A549 (cell line): ENCODE measurements at regions not wholly inside any gene's neighbourhood (a gene's known extent, or its start where the extent isn't known, plus 50 kb on each side); places are given as distances from the start of the nearest gene placed in this dataset.

Experiments
- ATAC-seq, 2 experiments: fragments of 200-7000 bp in 1 of 2; fragments of >200 bp in 1 of 2; cut with Nextera tagmentation in 1 of 2; cut with Tn5 transposase in 1 of 2; 3 replicates each; pipeline versions ENCODE4 v1.8.0 to v1.9.1; 2018 to 2020; ENCODE audit warnings: mild to moderate bottlenecking in 1 of 2, moderate library complexity in 1 of 2
- CTCF ChIA-PET: fragments of 300-600 bp; sonication (Branson Sonifier 250); formaldehyde crosslinking; extraction: SDS; loops from one replicate; lab custom pipeline; 2021; ENCODE audit warnings: antibody characterized with exemption, inconsistent platforms; lab: Yijun Ruan, JAX
- POLR2A ChIA-PET: fragments of 350-600 bp; formaldehyde crosslinking; extraction: SDS; loops from one replicate; lab custom pipeline; 2021; ENCODE audit warnings: antibody characterized with exemption, inconsistent platforms; lab: Yijun Ruan, JAX
- DNase-seq, 2 experiments: peaks; one replicate each; pipeline versions ENCODE4 v3.0.0 to v3.0.0-alpha.2; 2011 to 2016; ENCODE audit warnings: low read depth in 1 of 2, low spot score in 1 of 2
- FAIRE-seq: peaks from 2 replicates; lab custom pipeline; 2011; peaks lifted over from hg19 to GRCh38; lab: Jason Lieb, UNC
- H3K27ac ChIP-seq, 2 experiments: fragments of >200 bp; sonication (Bioruptor Twin); formaldehyde crosslinking; 3 replicates each; pipeline ENCODE4 v1.5.1; 2016 to 2017
- H3K4me1 ChIP-seq: fragments of >200 bp; sonication (Bioruptor Twin); formaldehyde crosslinking; 3 replicates; pipeline ENCODE4 v1.6.1; 2016
- H3K4me2 ChIP-seq: fragments of >200 bp; sonication (Bioruptor Twin); formaldehyde crosslinking; 3 replicates; pipeline ENCODE4 v1.6.1; 2016
- H3K4me3 ChIP-seq: fragments of >200 bp; sonication (Bioruptor Twin); formaldehyde crosslinking; 3 replicates; pipeline ENCODE4 v1.5.1; 2016
- H3K9me3 ChIP-seq: fragments of >200 bp; sonication (Bioruptor Twin); formaldehyde crosslinking; 3 replicates; pipeline ENCODE4 v1.6.1; 2016
- ATOH8 ChIP-seq: fragments of 250-450 bp; sonication (Bioruptor Pico); IDR thresholded peaks from 2 replicates; pipeline ENCODE4 v1.5.0; 2020; ENCODE audit warnings: low read depth, mild to moderate bottlenecking, moderate library complexity
- BCL3 ChIP-seq: fragments of >200 bp; sonication (Bioruptor Twin); formaldehyde crosslinking; IDR thresholded peaks from 3 replicates; pipeline ENCODE4 v1.6.1; 2016
- BHLHE40 ChIP-seq: IDR thresholded peaks from 2 replicates; pipeline ENCODE4 v1.6.1; 2012; ENCODE audit warnings: low read depth, low read length, inconsistent platforms
- CBX8 ChIP-seq: fragments of 200-600 bp; sonication (generic); IDR thresholded peaks from 2 replicates; pipeline ENCODE4 v1.6.1; 2016
- CEBPB ChIP-seq, 2 experiments: fragments of >200 bp in 1 of 2; sonication (Bioruptor Twin) in 1 of 2; formaldehyde crosslinking in 1 of 2; IDR thresholded peaks; 2 replicates each; pipeline ENCODE4 v1.6.1; 2012 to 2016
- EP300 ChIP-seq, 2 experiments: fragments of >200 bp; sonication (Bioruptor Twin); formaldehyde crosslinking; IDR thresholded peaks; 2 replicates in 1 of 2; 3 replicates in 1 of 2; pipeline ENCODE4 v1.6.1; 2016 to 2017
- FOSB ChIP-seq: fragments of 250-450 bp; sonication (Bioruptor Pico); IDR thresholded peaks from 2 replicates; pipeline ENCODE4 v1.5.0; 2020; ENCODE audit warnings: mild to moderate bottlenecking, moderate library complexity
- FOXS1 ChIP-seq: fragments of 250-450 bp; sonication (Bioruptor Pico); IDR thresholded peaks from 2 replicates; pipeline ENCODE4 v1.5.0; 2020; ENCODE audit warnings: mild to moderate bottlenecking, moderate library complexity
- HDAC2 ChIP-seq: fragments of 200-600 bp; sonication (generic); IDR thresholded peaks from 2 replicates; pipeline ENCODE4 v1.6.1; 2016
- HMGXB4 ChIP-seq: fragments of 250-450 bp; sonication (Bioruptor Pico); IDR thresholded peaks from 2 replicates; pipeline ENCODE4 v1.5.0; 2021; ENCODE audit warnings: mild to moderate bottlenecking, moderate library complexity, borderline replicate concordance
- HOXA7 ChIP-seq: fragments of 250-450 bp; sonication (Bioruptor Pico); IDR thresholded peaks from 2 replicates; pipeline ENCODE4 v1.5.0; 2020; ENCODE audit warnings: mild to moderate bottlenecking, moderate library complexity
- HOXB13 ChIP-seq: fragments of 250-450 bp; sonication (Bioruptor Pico); IDR thresholded peaks from 2 replicates; pipeline ENCODE4 v1.5.0; 2020; ENCODE audit warnings: low read depth, mild to moderate bottlenecking, moderate library complexity
- KDM1A ChIP-seq: fragments of 200-600 bp; sonication (generic); IDR thresholded peaks from 2 replicates; pipeline ENCODE4 v1.6.1; 2016; ENCODE audit warnings: low read depth, mild to moderate bottlenecking
- KDM5A ChIP-seq: fragments of 200-600 bp; sonication (generic); IDR thresholded peaks from 2 replicates; pipeline ENCODE4 v1.6.1; 2016; ENCODE audit warnings: antibody characterized with exemption, mild to moderate bottlenecking
- MAX ChIP-seq: IDR thresholded peaks from 2 replicates; pipeline ENCODE4 v1.6.1; 2012
- NFE2L2 ChIP-seq: fragments of 150-350 bp; conservative IDR thresholded peaks from 2 replicates; pipeline ENCODE4 v1.6.1; 2014; ENCODE audit warnings: low read length
- NPAS2 ChIP-seq: fragments of 250-450 bp; sonication (Bioruptor Pico); IDR thresholded peaks from 2 replicates; pipeline ENCODE4 v1.8.0; 2022; ENCODE audit warnings: mild to moderate bottlenecking, moderate library complexity, borderline replicate concordance
- PHF8 ChIP-seq: fragments of 200-600 bp; sonication (generic); IDR thresholded peaks from 2 replicates; pipeline ENCODE4 v1.6.1; 2016; ENCODE audit warnings: low read depth, mild to moderate bottlenecking, antibody characterized with exemption, moderate library complexity, borderline replicate concordance
- RAD21 ChIP-seq, 2 experiments: fragments of >200 bp in 1 of 2; sonication (Bioruptor Twin) in 1 of 2; formaldehyde crosslinking in 1 of 2; IDR thresholded peaks in 1 of 2; conservative IDR thresholded peaks in 1 of 2; 2 replicates in 1 of 2; 3 replicates in 1 of 2; pipeline ENCODE4 v1.6.1; 2012 to 2018; ENCODE audit warnings: inconsistent platforms in 1 of 2
- RARB ChIP-seq: fragments of 250-450 bp; sonication (Bioruptor Pico); IDR thresholded peaks from 2 replicates; pipeline ENCODE4 v1.8.0; 2021; ENCODE audit warnings: mild to moderate bottlenecking, moderate library complexity
- RNF2 ChIP-seq: fragments of 200-600 bp; sonication (generic); IDR thresholded peaks from 2 replicates; pipeline ENCODE4 v1.6.1; 2016; ENCODE audit warnings: low read depth, mild to moderate bottlenecking, antibody characterized with exemption, moderate library complexity, borderline replicate concordance
- SMC3 ChIP-seq: fragments of >200 bp; sonication (Bioruptor Twin); formaldehyde crosslinking; IDR thresholded peaks from 3 replicates; pipeline ENCODE4 v1.6.1; 2018; ENCODE audit warnings: inconsistent platforms
- TFCP2L1 ChIP-seq: fragments of 250-450 bp; sonication (Bioruptor Pico); IDR thresholded peaks from 2 replicates; pipeline ENCODE4 v1.5.0; 2021; ENCODE audit warnings: mild to moderate bottlenecking
- TP53 ChIP-seq: fragments of 250-450 bp; sonication (Bioruptor Pico); IDR thresholded peaks from 2 replicates; pipeline ENCODE4 v1.5.0; 2021; ENCODE audit warnings: mild to moderate bottlenecking, moderate library complexity
- ZC3H11A ChIP-seq: fragments of 450-650 bp; IDR thresholded peaks from 2 replicates; pipeline ENCODE4 v1.6.1; 2014; ENCODE audit warnings: antibody characterized with exemption, mild to moderate bottlenecking
- ZFP36 ChIP-seq: fragments of 450-650 bp; IDR thresholded peaks from 2 replicates; pipeline ENCODE4 v1.6.1; 2014; ENCODE audit warnings: borderline replicate concordance; ENCODE audit not compliant: partially characterized antibody
- ZSCAN20 ChIP-seq: fragments of 250-450 bp; sonication (Bioruptor Pico); IDR thresholded peaks from 2 replicates; pipeline ENCODE4 v1.8.0; 2022; ENCODE audit warnings: mild to moderate bottlenecking, moderate library complexity
- WGBS: methylation state at CpG from one replicate; pipeline ENCODE4 v1.1.6; 2017; ENCODE audit errors: missing lambda C conversion rate; 5-methylcytosine and 5-hydroxymethylcytosine counted together
- TF ChIP-seq, protein P1 (sequence below): fragments of >200 bp; sonication (Bioruptor Twin); formaldehyde crosslinking; IDR thresholded peaks from 3 replicates; pipeline ENCODE4 v1.5.1; 2016

- TF ChIP-seq RNF2 (no peak), BHLHE40 (no peak)
Observed at GRCh38 chrX:113421432-113421831, 580.8 kb upstream of the AMOT start (continued).

DNA sequence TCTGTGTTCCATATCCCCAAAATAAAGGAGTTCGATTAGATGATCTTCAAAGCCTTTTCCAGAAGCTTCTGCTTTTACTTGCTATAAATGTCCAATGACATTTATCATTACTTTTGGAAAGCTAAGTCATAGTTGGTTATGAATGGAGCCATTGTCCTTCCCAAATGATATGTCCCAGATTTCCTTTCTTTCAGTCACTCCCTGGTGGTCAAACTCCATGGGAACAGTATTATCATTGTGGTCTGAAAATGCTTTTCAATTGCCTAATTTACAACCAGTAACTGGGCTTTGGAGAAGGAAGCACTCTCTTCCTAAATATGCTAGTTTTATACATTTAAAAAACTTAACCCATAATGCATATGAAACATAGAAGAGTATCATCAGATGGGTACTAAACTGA lies 571.5 kb upstream of the AMOT start:
- DNase-seq (no peak), ATAC-seq (no peak), FAIRE-seq (no peak)
- CTCF ChIA-PET, result no interaction called here
- POLR2A ChIA-PET, result no interaction called here
- Histone ChIP-seq H3K4me3 (no peak overlapping the region), H3K27ac (no peak overlapping the region), H3K9me3 (no peaks in the 10 kb centered on the region), H3K4me2 (no peak overlapping the region), H3K4me1 (no peaks in the 10 kb centered on the region)
- WGBS, result 0% methylated on average over 1 of the region's 1 CpG
- TF ChIP-seq HOXB13 (no peak), EP300 (IDR thresholded peaks at IDR 0.05) (no peak), KDM1A (no peak), NPAS2 (CRISPR knock-in tag) (no peak), HOXA7 (CRISPR knock-in tag) (no peak), FOXS1 (CRISPR knock-in tag) (no peak), TP53 (CRISPR knock-in tag) (no peak), KDM5A (no peak), ZC3H11A (no peak), CBX8 (no peak), MAX (no peak)

GRCh38 chrX:113408843-113409242 lies 568.2 kb upstream of the AMOT start:
- FAIRE-seq (no peak), ATAC-seq (no peak), DNase-seq (no peak)
- TF ChIP-seq, protein P1, sequence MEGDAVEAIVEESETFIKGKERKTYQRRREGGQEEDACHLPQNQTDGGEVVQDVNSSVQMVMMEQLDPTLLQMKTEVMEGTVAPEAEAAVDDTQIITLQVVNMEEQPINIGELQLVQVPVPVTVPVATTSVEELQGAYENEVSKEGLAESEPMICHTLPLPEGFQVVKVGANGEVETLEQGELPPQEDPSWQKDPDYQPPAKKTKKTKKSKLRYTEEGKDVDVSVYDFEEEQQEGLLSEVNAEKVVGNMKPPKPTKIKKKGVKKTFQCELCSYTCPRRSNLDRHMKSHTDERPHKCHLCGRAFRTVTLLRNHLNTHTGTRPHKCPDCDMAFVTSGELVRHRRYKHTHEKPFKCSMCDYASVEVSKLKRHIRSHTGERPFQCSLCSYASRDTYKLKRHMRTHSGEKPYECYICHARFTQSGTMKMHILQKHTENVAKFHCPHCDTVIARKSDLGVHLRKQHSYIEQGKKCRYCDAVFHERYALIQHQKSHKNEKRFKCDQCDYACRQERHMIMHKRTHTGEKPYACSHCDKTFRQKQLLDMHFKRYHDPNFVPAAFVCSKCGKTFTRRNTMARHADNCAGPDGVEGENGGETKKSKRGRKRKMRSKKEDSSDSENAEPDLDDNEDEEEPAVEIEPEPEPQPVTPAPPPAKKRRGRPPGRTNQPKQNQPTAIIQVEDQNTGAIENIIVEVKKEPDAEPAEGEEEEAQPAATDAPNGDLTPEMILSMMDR, result no peak
- TF ChIP-seq RAD21 (conservative IDR thresholded peaks at IDR 0.05 in 1 of 2, IDR thresholded peaks at IDR 0.05 in 1 of 2) (no peak), ATOH8 (CRISPR knock-in tag) (no peak), ZC3H11A (no peak), NFE2L2 (no peak), HOXB13 (no peak), SMC3 (no peak), EP300 (IDR thresholded peaks at IDR 0.05) (no peak), TFCP2L1 (CRISPR knock-in tag) (no peak), HDAC2 (no peak), BCL3 (no peak), PHF8 (no peak), ZFP36 (no peak), RARB (CRISPR knock-in tag) (no peak), HMGXB4 (CRISPR knock-in tag) (no peak), ZSCAN20 (CRISPR knock-in tag) (no peak), BHLHE40 (no peak), CEBPB (IDR thresholded peaks at IDR 0.05) (no peak), FOSB (no peak)
- ChIA-PET POLR2A (no interaction called here), CTCF (no interaction called here)
- no peaks in the 10 kb centered on the region for H3K4me1 ChIP-seq
- WGBS, result 42% methylated on average over 3 of the region's 3 CpGs
- no peak overlapping the region for H3K4me3 ChIP-seq
- no peaks in the 10 kb centered on the region for H3K9me3 ChIP-seq
- H3K4me2 ChIP-seq, result no peak overlapping the region
- H3K27ac ChIP-seq, result no peak overlapping the region
